Neural progenitor cell (in vitro differentiated cells): ENCODE measurements at regions not wholly inside any gene's neighbourhood (a gene's known extent, or its start where the extent isn't known, plus 50 kb on each side); places are given as distances from the start of the nearest gene placed in this dataset.

Experiments used
- EZH2 ChIP-seq: fragments of 200-600 bp; sonication (generic); IDR thresholded peaks from 2 replicates; pipeline ENCODE4 v1.6.1; 2017; ENCODE audit warnings: antibody characterized with exemption, mild to moderate bottlenecking, moderate library complexity
- EZH2phosphoT487 ChIP-seq: fragments of 200-600 bp; sonication (generic); IDR thresholded peaks from 2 replicates; pipeline ENCODE4 v1.6.1; 2017; ENCODE audit warnings: antibody characterized with exemption
- TF ChIP-seq, protein P1 (sequence below): fragments of 200-600 bp; sonication (generic); IDR thresholded peaks from 2 replicates; pipeline ENCODE4 v1.5.1; 2017; ENCODE audit warnings: antibody characterized with exemption, mild to moderate bottlenecking

DNA sequence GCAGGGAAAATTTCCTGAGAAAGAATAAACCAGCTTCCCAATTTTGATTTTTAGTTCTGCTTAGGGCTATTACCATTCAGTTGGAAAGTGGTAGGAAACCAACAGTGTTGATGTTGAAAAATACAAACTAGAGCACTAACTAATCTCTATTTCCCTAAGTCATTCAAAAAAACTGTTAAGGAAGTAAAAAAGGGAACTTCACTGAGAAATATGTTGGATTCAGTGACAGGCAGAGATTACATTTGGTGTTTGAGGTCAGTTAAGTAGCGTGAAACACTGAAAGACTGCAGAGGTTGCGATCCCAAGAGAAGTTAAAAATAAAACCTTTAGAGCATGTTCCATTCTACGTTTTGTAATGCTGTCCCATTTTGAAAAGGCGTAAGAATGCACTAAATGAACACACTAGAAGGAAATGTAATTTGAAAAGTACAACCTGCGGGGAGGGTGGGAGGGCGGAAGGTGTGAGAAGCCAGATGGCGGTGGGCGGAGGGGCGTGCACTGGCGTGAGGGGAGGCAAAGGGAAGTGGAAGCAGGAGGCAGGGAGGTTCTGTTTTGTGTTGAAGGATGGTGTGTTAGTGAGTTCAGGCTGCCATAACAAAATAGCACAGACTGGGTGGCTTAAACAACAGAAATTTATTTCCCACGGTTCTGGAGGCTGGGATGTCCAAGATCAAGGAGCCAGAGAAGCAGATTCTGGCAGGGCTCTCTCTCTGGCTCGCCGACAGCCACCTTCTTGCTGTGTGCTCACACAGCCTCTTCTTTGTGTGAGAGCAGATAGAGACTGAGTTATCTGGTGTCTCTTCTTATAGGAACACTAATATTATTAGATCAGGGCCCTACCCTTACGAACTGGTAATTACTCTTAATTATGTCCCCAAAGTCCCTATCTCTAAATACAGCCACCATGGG is 94.3 kb upstream of the KCTD1 start:
- TF ChIP-seq EZH2: no peak
- TF ChIP-seq, protein P1, sequence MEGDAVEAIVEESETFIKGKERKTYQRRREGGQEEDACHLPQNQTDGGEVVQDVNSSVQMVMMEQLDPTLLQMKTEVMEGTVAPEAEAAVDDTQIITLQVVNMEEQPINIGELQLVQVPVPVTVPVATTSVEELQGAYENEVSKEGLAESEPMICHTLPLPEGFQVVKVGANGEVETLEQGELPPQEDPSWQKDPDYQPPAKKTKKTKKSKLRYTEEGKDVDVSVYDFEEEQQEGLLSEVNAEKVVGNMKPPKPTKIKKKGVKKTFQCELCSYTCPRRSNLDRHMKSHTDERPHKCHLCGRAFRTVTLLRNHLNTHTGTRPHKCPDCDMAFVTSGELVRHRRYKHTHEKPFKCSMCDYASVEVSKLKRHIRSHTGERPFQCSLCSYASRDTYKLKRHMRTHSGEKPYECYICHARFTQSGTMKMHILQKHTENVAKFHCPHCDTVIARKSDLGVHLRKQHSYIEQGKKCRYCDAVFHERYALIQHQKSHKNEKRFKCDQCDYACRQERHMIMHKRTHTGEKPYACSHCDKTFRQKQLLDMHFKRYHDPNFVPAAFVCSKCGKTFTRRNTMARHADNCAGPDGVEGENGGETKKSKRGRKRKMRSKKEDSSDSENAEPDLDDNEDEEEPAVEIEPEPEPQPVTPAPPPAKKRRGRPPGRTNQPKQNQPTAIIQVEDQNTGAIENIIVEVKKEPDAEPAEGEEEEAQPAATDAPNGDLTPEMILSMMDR: no peak
- no peak for TF ChIP-seq EZH2phosphoT487
